Tibial artery (tissue), 4 donors: ENCODE measurements at regions not wholly inside any gene's neighbourhood (a gene's known extent, or its start where the extent isn't known, plus 50 kb on each side); places are given as distances from the start of the nearest gene placed in this dataset.
"Not testable (repeated sequence)": the region's sequence is repeated elsewhere in the genome, so short reads cannot be mapped to it uniquely, and the experiment has no call there.

Experiments used
- DNase-seq, 2 donors: peaks; one replicate each; pipeline ENCODE4 v3.0.0-alpha.2; 2019
- H3K27ac ChIP-seq, 2 donors: fragments of 200-600 bp; sonication (generic) in 1 of 2; 1 replicate in 1 of 2; 2 replicates in 1 of 2; pipeline ENCODE4 v1.5.1; 2018 to 2019; ENCODE audit warnings: mild to moderate bottlenecking in 1 of 2
- H3K27me3 ChIP-seq, 2 donors: fragments of 200-600 bp; sonication (generic) in 1 of 2; one replicate each; pipeline versions ENCODE4 v1.5.1 to v1.6.0; 2016 to 2019
- H3K36me3 ChIP-seq, 3 donors: fragments of 200-600 bp; sonication (generic) in 2 of 3; one replicate each; pipeline ENCODE4 v1.5.1; 2016 to 2019; ENCODE audit warnings: mild to moderate bottlenecking in 2 of 3
- H3K4me1 ChIP-seq, 4 donors: fragments of 200-600 bp; sonication (generic) in 2 of 4; 1 replicate in 3 of 4; 2 replicates in 1 of 4; pipeline ENCODE4 v1.5.1; 2016 to 2019
- H3K4me3 ChIP-seq, 2 donors: fragments of 200-600 bp; sonication (generic) in 1 of 2; 1 replicate in 1 of 2; 2 replicates in 1 of 2; pipeline ENCODE4 v1.5.1; 2018 to 2019; ENCODE audit warnings: mild to moderate bottlenecking in 2 of 2
- H3K9me3 ChIP-seq, 3 donors: fragments of 200-600 bp; sonication (generic) in 1 of 3; one replicate each; pipeline ENCODE4 v1.5.1; 2016 to 2019
- intact Hi-C: fragments of 100-400 bp; cut with DNase I; formaldehyde crosslinking; loops from one replicate; pipeline ENCODE4 v1.15.0; 2023; ENCODE audit warnings: low total_unique reads
- TF ChIP-seq, protein P1 (sequence below), 2 experiments: fragments of 200-600 bp in 1 of 2; fragments of 450-650 bp in 1 of 2; IDR thresholded peaks; one replicate each; pipeline ENCODE4 v1.5.1; 2017 to 2019; ENCODE audit warnings: antibody characterized with exemption in 2 of 2, mild to moderate bottlenecking in 1 of 2, moderate library complexity in 1 of 2

DNA sequence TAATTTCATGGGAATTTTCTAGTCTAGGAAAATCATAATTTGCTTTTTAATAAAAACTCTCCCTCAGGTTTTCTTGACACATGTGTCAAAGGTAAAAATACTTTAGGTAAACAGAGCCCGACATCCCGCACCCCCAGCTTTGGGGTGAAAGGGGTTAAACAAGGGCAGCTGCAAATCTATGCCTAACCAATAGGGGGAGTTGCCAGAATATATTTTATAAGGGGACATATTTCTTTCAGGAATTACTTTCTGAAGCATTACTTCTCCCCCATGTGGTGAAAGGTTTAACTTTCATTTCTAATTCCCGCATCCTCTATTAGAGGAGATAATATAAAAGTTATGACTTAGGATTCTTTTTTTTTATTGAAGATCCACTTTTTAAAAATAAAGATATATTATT lies 53.9 kb upstream of the HEPH start:
- Histone ChIP-seq H3K27ac (no peak overlapping the region), H3K27me3 (no peaks in the 10 kb centered on the region), H3K4me1 (no peaks in the 10 kb centered on the region), H3K36me3 (no peaks in the 10 kb centered on the region), H3K9me3 (no peaks in the 10 kb centered on the region), H3K4me3 (no peak overlapping the region)
- intact Hi-C loops: loop anchor here (10.0 kb wide), 1 partner anchor 1035 kb away; no protein-coding TSS in a partner anchor
- TF ChIP-seq, protein P1, sequence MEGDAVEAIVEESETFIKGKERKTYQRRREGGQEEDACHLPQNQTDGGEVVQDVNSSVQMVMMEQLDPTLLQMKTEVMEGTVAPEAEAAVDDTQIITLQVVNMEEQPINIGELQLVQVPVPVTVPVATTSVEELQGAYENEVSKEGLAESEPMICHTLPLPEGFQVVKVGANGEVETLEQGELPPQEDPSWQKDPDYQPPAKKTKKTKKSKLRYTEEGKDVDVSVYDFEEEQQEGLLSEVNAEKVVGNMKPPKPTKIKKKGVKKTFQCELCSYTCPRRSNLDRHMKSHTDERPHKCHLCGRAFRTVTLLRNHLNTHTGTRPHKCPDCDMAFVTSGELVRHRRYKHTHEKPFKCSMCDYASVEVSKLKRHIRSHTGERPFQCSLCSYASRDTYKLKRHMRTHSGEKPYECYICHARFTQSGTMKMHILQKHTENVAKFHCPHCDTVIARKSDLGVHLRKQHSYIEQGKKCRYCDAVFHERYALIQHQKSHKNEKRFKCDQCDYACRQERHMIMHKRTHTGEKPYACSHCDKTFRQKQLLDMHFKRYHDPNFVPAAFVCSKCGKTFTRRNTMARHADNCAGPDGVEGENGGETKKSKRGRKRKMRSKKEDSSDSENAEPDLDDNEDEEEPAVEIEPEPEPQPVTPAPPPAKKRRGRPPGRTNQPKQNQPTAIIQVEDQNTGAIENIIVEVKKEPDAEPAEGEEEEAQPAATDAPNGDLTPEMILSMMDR (IDR thresholded peaks at IDR 0.05): peak; percentile 11 to 20
- DNase-seq: no peak

DNA sequence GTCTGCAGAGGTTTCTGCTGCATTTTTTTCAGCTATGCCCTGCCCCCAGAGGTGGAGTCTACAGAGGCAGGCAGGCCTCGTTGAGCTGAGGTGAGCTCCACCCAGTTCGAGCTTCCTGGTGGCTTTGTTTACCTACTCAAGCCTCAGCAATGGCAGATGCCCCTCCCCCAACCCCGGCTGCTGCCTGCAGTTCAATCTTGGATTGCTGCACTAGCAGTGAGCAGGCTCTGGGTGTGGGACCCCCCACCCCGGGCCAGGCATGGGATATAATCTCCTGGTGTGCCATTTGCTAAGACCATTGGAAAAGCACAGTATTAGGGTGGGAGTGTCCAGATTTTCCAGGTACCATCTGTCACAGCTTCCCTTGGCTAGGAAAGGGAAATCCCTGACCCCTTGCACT lies 56.2 kb upstream of the HEPH start:
- H3K9me3 ChIP-seq, intact Hi-C loops, DNase-seq, H3K4me3 ChIP-seq, H3K27me3 ChIP-seq, H3K27ac ChIP-seq, H3K4me1 ChIP-seq, H3K36me3 ChIP-seq: not testable (repeated sequence)

DNA sequence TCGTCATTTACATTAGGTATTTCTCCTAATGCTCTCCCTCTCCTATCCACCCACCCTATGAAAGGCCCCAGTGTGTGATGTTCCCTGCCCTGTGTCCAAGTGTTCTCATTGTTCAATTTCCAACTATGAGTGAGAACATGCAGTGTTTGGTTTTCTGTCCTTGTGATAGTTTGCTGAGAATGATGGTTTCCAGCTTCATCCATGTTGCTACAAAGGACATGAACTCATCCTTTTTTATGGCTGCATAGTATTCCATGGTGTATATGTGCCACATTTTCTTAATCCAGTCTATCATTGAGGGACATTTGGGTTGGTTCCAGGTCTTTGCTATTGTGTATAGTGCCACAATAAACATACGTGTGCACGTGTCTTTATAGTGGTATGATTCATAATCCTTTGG lies 61.6 kb upstream of the HEPH start:
- DNase-seq, intact Hi-C loops, H3K4me3 ChIP-seq, H3K4me1 ChIP-seq, H3K27ac ChIP-seq, H3K27me3 ChIP-seq, H3K9me3 ChIP-seq, H3K36me3 ChIP-seq: not testable (repeated sequence)

DNA sequence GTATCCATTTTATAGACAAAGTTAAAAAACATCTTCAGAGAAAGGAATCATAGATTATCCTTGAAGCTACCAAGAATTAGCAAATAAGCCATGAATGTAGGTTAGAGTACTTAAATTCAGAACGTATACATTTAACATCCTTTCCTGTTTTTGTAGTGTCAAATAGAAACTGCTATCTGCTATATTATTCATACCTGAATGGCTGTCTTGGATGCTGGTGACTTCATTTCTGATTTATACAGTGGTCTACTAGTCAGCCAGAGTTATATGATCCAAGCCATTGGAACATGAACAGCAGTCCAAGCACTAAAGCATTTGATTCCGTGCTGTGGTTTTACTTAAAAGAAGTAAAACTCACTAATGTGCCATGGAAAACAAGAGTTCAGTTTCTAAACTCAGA lies 58.3 kb upstream of the VSIG4 start:
- TF ChIP-seq, protein P1 (IDR thresholded peaks at IDR 0.05): no peak
- H3K27me3 ChIP-seq: no peaks in the 10 kb centered on the region
- no peak overlapping the region for H3K4me3 ChIP-seq
- peaks cover 0 to 9% (median 0%) of the 10 kb centered on the region in 3 donors for H3K9me3 ChIP-seq
- DNase-seq: no peak
- H3K4me1 ChIP-seq: no peaks in the 10 kb centered on the region
- H3K27ac ChIP-seq: no peak overlapping the region
- no peaks in the 10 kb centered on the region for H3K36me3 ChIP-seq
- intact Hi-C loops: no loop called here

DNA sequence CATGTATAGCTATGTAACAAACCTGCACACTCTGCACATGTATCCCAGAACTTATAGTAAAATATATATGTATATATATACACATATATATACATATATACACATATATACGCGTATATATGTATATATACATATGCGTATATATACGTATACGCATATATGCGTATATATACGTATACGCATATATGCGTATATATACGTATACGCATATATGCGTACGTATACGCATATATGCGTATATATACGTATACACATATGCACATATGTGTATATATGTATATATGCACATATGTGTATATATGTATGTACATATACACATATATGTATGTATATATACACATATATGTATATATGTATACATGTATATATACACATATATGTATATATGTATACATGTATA lies 57.1 kb upstream of the VSIG4 start:
- H3K4me3 ChIP-seq, H3K27me3 ChIP-seq, H3K9me3 ChIP-seq, H3K36me3 ChIP-seq, H3K4me1 ChIP-seq, DNase-seq, H3K27ac ChIP-seq, intact Hi-C loops: not testable (repeated sequence)

DNA sequence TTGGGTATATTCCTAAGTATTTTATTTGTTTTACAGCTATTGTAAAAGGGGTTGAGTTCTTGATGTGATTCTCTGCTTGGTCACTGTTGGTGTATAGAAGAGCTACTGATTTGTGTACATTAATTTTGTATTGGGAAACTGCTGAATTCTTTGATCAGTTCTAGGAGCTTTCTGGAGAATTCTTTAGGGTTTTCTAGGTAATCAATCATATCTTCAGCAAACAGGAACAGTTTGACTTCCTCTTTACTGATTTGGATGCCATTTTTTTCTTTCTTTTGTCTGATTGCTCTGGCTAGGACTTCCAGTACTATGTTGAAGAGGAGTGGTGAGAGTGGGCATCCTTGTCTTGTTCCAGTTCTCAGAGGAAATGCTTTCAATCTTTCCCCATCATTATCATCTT lies 50.1 kb upstream of the VSIG4 start:
- H3K27me3 ChIP-seq, intact Hi-C loops, H3K9me3 ChIP-seq, H3K4me1 ChIP-seq, H3K4me3 ChIP-seq, H3K27ac ChIP-seq, DNase-seq, H3K36me3 ChIP-seq: not testable (repeated sequence)
